ENCODE measurements at regions not wholly inside any gene's neighbourhood (a gene's known extent, or its start where the extent isn't known, plus 50 kb on each side); places are given as distances from the start of the nearest gene placed in this dataset.

DNA sequence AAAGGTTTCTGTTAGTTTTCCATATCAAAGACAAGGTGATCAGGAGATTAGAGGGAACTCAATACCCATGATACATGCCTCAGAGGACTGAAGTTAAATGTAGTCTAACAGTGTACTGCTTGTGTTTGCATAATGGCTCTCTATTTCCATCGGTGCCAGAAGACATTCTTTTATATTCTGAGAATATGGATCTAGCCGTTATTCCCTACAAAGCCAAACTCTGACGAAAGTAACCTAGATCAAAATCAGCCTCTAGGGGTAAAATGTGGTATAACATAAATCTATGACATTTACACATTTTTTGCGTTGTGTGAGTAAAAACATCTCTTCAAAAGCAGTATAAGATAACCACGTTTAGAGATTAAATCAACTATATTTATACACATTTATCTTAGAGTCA lies 2232.7 kb downstream of the PCDH9 start:
- TF ChIP-seq, protein P1, sequence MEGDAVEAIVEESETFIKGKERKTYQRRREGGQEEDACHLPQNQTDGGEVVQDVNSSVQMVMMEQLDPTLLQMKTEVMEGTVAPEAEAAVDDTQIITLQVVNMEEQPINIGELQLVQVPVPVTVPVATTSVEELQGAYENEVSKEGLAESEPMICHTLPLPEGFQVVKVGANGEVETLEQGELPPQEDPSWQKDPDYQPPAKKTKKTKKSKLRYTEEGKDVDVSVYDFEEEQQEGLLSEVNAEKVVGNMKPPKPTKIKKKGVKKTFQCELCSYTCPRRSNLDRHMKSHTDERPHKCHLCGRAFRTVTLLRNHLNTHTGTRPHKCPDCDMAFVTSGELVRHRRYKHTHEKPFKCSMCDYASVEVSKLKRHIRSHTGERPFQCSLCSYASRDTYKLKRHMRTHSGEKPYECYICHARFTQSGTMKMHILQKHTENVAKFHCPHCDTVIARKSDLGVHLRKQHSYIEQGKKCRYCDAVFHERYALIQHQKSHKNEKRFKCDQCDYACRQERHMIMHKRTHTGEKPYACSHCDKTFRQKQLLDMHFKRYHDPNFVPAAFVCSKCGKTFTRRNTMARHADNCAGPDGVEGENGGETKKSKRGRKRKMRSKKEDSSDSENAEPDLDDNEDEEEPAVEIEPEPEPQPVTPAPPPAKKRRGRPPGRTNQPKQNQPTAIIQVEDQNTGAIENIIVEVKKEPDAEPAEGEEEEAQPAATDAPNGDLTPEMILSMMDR (IDR thresholded peaks at IDR 0.05) = no peak
- DNase-seq (ENCODE audit: low spot score) (no peak), ATAC-seq (ENCODE audit: low FRiP score) (no peak)

DNA sequence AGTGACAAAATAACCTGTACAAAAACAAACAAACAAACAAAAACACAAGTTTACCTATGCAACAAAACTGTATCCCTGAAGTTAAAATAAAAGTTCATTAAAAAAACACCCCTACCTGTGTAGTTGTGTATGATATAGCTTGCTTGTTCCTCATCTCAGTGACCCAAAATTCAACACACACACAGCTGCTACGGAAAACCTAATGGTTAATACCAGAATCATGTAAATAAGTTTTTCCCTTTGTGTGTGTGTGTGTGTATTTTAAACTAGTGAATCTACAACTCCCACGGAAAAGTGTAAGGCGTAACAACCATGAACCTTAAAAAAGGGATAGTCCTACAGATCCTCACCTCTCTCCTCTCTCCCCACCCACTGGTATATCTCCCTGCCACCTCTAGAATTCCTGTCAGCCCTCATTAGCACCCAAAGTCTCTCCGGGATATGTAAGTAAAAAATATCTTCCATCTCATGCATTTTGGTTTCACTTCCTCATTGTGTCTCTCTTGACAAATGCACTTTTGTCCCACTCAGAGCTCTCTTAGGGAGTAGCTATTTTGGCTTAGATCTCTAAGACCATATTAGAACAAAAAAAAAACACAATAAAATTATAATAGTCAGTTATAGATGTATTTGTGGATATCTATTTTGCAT lies 2236.5 kb downstream of the PCDH9 start:
- DNase-seq (ENCODE audit: low spot score) (no peak), ATAC-seq (ENCODE audit: low FRiP score) (no peak)
- TF ChIP-seq, protein P1 (IDR thresholded peaks at IDR 0.05) = no peak

DNA sequence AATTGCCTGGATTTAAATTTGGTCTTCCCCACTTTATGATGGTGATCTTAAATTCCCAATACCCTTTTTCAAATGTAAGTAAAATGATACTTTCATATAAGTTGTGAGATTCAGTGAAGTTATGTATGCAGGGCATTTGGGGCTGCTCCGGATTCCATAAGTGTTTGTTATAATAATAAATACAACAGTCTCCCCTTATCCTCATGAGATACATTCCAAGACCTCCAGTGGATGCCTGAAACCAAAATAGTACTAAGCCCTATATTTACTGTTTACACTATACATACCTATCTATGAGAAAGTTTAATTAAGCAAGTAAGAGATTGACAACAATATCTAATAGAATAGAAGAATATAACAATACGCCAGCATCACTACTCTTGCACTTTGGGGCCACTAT lies 2237.8 kb downstream of the PCDH9 start:
- no peak for ATAC-seq (ENCODE audit: low FRiP score)
- DNase-seq (ENCODE audit: low spot score) = no peak
- TF ChIP-seq, protein P1 (IDR thresholded peaks at IDR 0.05) = no peak

DNA sequence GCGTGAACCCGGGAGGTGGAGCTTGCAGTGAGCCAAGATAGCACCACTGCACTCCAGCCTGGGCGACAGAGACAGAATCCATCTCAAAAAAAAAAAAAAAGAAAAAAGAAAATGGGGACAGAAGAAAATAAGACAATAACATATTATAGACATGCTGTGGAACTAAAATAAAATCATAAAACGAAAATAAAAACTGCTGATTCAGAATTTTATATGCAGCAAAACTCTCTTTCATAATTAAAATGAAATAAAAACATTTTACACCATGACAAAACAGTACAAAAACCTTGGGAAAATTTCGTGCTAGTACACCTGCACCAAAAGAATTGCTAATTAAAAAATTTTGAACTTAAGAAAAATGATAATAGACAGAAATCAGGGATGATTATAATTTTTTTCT lies 2245.1 kb downstream of the PCDH9 start:
- TF ChIP-seq, protein P1 (IDR thresholded peaks at IDR 0.05) = no peak
- DNase-seq (ENCODE audit: low spot score) (no peak), ATAC-seq (ENCODE audit: low FRiP score) (no peak)

DNA sequence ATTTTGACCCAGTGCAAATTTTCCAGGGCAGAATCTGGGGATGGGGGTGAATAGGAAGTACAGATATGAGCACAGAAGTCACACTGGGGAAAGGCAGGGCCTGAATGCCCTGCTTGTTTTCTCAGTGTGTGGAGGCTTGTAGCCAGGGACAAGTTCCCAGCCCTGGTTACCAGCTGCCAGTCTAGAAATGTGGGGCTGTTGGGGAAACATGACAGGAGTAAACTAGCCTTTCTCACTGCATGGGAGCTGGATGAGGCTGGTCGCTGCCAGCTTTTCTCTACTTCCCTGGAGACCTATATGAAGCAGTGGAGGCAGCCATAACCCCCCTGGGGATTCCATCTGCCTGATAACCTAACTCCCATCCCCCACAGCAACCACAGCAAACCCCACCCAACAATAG lies 2267.7 kb downstream of the PCDH9 start:
- ATAC-seq (ENCODE audit: low FRiP score) (no peak), DNase-seq (ENCODE audit: low spot score) (no peak)
- TF ChIP-seq, protein P1 (IDR thresholded peaks at IDR 0.05) = no peak

DNA sequence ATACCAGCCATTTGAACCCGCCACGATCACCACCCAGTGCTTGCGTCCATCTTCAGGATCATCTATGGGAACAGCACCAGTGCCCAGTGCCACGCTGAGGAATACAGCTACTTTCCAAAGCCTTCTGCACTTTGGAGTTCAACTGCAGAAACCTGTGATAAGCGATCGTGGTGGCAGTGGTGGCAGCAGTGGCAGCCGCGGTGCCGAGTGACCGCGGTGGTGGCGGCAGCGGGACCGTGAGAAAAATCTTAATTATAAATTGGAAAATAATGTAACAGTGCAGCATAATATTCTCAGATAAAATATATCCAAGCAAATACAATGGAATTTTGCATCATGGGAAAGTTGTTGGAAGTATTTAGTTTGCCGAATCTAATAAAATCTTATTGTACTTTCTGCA lies 2270.9 kb downstream of the PCDH9 start:
- TF ChIP-seq, protein P1 (IDR thresholded peaks at IDR 0.05) = no peak
- ATAC-seq (ENCODE audit: low FRiP score) = no peak
- DNase-seq (ENCODE audit: low spot score) = no peak

DNA sequence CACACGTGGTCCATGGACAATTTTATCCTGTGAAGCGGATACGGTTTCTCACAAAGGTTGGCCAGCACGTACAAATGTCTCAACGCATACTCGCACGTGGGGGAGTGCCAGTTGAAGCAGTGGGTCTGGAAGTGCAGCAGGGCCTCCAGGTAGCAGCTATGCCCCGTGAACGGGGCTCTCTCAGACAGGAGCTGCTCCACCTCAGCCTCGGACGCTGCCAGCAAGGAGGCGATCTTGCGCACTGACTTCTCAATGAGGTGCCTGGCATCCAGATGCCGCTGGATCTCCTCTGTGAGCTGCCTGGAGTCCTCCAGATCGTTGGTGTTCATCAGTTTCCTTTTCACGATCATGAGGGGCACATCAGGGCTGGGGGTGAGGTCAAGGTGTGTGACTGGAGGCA lies 2272.0 kb downstream of the PCDH9 start:
- ATAC-seq (ENCODE audit: low FRiP score) (no peak), DNase-seq (ENCODE audit: low spot score) (no peak)
- TF ChIP-seq, protein P1 (IDR thresholded peaks at IDR 0.05) = no peak

Data from omental fat pad (tissue), 3 donors.